ENCODE measurements at regions not wholly inside any gene's neighbourhood (a gene's known extent, or its start where the extent isn't known, plus 50 kb on each side); places are given as distances from the start of the nearest gene placed in this dataset.

DNA sequence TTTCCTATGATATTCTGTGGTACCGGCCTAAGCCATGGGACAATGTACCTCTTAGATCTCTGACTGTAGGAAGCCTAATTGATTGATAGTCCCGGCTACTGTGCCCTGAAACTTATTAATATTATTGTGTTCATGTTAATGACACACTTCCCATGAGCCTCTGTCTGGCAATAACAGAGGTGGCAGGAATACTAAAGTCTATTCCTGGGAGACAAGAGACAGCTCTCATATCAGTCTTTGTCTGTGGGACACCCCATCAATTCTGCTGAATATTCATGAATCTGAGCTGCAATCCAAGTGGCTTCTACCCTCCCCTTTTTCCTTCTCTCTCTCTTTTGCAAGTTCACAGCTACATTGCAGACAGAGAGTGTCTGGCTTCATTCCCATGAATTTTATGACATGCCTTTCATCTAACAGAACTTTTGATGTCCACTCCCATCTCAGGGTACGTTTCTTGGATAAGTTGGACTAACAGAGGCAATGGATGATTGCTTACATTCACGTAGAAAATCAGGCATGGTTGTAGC lies 907.5 kb downstream of the ZPLD1 start:
- Histone ChIP-seq H3K36me3 (ENCODE audit: control insufficient read depth, insufficient read depth, low read length) (no peaks in the 10 kb centered on the region), H3K9me3 (ENCODE audit: control insufficient read depth, insufficient read depth, low read depth, low read length) (no peaks in the 10 kb centered on the region), H3K4me3 (ENCODE audit: low read depth in 2 of 2, low read length in 2 of 2) (no peak overlapping the region), H3K4me1 (ENCODE audit: control insufficient read depth, insufficient read depth, low read length) (no peaks in the 10 kb centered on the region), H3K27ac (ENCODE audit: low read length) (no peak overlapping the region), H3K27me3 (ENCODE audit: control insufficient read depth, insufficient read depth, low read length) (no peaks in the 10 kb centered on the region)
- in situ Hi-C loops (cut with HindIII; ENCODE audit: low pct_unique_long_range_greater_than_20kb, low sequenced_read_pairs) = no loop called here
- ATAC-seq (no peak), DNase-seq (ENCODE audit: low read depth, low spot score) (no peak)
- TF ChIP-seq, protein P1, sequence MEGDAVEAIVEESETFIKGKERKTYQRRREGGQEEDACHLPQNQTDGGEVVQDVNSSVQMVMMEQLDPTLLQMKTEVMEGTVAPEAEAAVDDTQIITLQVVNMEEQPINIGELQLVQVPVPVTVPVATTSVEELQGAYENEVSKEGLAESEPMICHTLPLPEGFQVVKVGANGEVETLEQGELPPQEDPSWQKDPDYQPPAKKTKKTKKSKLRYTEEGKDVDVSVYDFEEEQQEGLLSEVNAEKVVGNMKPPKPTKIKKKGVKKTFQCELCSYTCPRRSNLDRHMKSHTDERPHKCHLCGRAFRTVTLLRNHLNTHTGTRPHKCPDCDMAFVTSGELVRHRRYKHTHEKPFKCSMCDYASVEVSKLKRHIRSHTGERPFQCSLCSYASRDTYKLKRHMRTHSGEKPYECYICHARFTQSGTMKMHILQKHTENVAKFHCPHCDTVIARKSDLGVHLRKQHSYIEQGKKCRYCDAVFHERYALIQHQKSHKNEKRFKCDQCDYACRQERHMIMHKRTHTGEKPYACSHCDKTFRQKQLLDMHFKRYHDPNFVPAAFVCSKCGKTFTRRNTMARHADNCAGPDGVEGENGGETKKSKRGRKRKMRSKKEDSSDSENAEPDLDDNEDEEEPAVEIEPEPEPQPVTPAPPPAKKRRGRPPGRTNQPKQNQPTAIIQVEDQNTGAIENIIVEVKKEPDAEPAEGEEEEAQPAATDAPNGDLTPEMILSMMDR (IDR thresholded peaks at IDR 0.05) = no peak
- TF ChIP-seq POLR2AphosphoS5 (IDR thresholded peaks at IDR 0.05; ENCODE audit: low read depth, low read length) (no peak), TCF7L2 (IDR thresholded peaks at IDR 0.05; ENCODE audit: low read depth, low read length) (no peak), SIN3A (IDR thresholded peaks at IDR 0.05; ENCODE audit: borderline replicate concordance, insufficient read depth, low read depth, low read length) (no peak)
- TF ChIP-seq, protein P2, sequence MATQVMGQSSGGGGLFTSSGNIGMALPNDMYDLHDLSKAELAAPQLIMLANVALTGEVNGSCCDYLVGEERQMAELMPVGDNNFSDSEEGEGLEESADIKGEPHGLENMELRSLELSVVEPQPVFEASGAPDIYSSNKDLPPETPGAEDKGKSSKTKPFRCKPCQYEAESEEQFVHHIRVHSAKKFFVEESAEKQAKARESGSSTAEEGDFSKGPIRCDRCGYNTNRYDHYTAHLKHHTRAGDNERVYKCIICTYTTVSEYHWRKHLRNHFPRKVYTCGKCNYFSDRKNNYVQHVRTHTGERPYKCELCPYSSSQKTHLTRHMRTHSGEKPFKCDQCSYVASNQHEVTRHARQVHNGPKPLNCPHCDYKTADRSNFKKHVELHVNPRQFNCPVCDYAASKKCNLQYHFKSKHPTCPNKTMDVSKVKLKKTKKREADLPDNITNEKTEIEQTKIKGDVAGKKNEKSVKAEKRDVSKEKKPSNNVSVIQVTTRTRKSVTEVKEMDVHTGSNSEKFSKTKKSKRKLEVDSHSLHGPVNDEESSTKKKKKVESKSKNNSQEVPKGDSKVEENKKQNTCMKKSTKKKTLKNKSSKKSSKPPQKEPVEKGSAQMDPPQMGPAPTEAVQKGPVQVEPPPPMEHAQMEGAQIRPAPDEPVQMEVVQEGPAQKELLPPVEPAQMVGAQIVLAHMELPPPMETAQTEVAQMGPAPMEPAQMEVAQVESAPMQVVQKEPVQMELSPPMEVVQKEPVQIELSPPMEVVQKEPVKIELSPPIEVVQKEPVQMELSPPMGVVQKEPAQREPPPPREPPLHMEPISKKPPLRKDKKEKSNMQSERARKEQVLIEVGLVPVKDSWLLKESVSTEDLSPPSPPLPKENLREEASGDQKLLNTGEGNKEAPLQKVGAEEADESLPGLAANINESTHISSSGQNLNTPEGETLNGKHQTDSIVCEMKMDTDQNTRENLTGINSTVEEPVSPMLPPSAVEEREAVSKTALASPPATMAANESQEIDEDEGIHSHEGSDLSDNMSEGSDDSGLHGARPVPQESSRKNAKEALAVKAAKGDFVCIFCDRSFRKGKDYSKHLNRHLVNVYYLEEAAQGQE (IDR thresholded peaks at IDR 0.05; ENCODE audit: insufficient read depth in 1 of 2, low read depth in 2 of 2, low read length in 1 of 2) = no peak
- ChIA-PET CTCF (no interaction called here), POLR2A (no interaction called here)
- no TSS peak for BruUV-seq (replicated peaks)
- intact Hi-C loops (cut with micrococcal nuclease; ENCODE audit: unreplicated experiment) = no loop called here

DNA sequence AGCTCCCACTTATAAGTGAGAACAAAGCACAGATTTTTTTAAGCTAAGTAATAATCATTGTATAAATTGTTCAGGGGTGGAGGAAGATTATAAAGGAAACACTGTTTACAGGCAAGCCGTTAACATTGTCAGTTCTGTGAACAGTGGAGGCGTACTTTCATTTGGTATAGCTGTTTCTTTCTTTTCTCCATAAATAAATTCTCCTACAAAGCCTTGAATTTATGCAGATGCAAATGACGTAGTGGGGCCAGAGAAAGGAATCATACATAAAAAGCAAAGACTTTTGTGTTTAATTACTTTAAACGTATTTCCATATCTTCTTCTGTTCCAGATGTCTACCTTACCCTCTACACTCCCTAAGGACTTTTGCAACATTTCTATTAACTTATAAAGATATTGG lies 914.9 kb downstream of the ZPLD1 start:
- in situ Hi-C loops (cut with HindIII; ENCODE audit: low pct_unique_long_range_greater_than_20kb, low sequenced_read_pairs) (no loop called here), intact Hi-C loops (cut with micrococcal nuclease; ENCODE audit: unreplicated experiment) (no loop called here)
- ChIA-PET CTCF (no interaction called here), POLR2A (no interaction called here)
- ATAC-seq = no peak
- Histone ChIP-seq H3K27ac (ENCODE audit: low read length) (no peak overlapping the region), H3K36me3 (ENCODE audit: control insufficient read depth, insufficient read depth, low read length) (no peaks in the 10 kb centered on the region), H3K4me3 (ENCODE audit: low read depth in 2 of 2, low read length in 2 of 2) (no peak overlapping the region), H3K4me1 (ENCODE audit: control insufficient read depth, insufficient read depth, low read length) (no peaks in the 10 kb centered on the region), H3K9me3 (ENCODE audit: control insufficient read depth, insufficient read depth, low read depth, low read length) (no peaks in the 10 kb centered on the region), H3K27me3 (ENCODE audit: control insufficient read depth, insufficient read depth, low read length) (no peaks in the 10 kb centered on the region)
- no peak for DNase-seq (ENCODE audit: low read depth, low spot score)
- no peak for TF ChIP-seq SIN3A (IDR thresholded peaks at IDR 0.05; ENCODE audit: borderline replicate concordance, insufficient read depth, low read depth, low read length)
- TF ChIP-seq, protein P1 (IDR thresholded peaks at IDR 0.05) = no peak
- TF ChIP-seq TCF7L2 (IDR thresholded peaks at IDR 0.05; ENCODE audit: low read depth, low read length) = no peak
- TF ChIP-seq, protein P2 (IDR thresholded peaks at IDR 0.05; ENCODE audit: insufficient read depth in 1 of 2, low read depth in 2 of 2, low read length in 1 of 2) = no peak
- no TSS peak for BruUV-seq (replicated peaks)
